Thyroid gland (tissue), 4 donors: ENCODE measurements at regions not wholly inside any gene's neighbourhood (a gene's known extent, or its start where the extent isn't known, plus 50 kb on each side); places are given as distances from the start of the nearest gene placed in this dataset.

Experiments used
- CTCF ChIP-seq, 6 experiments: fragments of 200-600 bp in 3 of 6; fragments of 450-650 bp in 3 of 6; sonication (generic) in 3 of 6; IDR thresholded peaks; one replicate each; pipeline ENCODE4 v1.5.1; 2016 to 2019; ENCODE audit warnings: antibody characterized with exemption in 6 of 6, mild to moderate bottlenecking in 2 of 6, inconsistent platforms in 1 of 6, moderate library complexity in 1 of 6
- POLR2A ChIP-seq, 2 donors: fragments of 450-650 bp; IDR thresholded peaks; one replicate each; pipeline ENCODE4 v1.6.1; 2017; ENCODE audit warnings: antibody characterized with exemption in 2 of 2, mild to moderate bottlenecking in 2 of 2, moderate library complexity in 1 of 2

GRCh38 chr20:39117491-39117890 is 155.3 kb downstream of the DHX35 start:
- TF ChIP-seq CTCF (IDR thresholded peaks at IDR 0.05) = no peak
- no peak for TF ChIP-seq POLR2A (IDR thresholded peaks at IDR 0.05)
